Hepatic stellate cell (primary cell): ENCODE measurements at regions not wholly inside any gene's neighbourhood (a gene's known extent, or its start where the extent isn't known, plus 50 kb on each side); places are given as distances from the start of the nearest gene placed in this dataset.
A peak's percentile ranks its signal among the peaks of the same experiment; 100 is the strongest.

Experiments
- DNase-seq: peaks from one replicate; pipeline ENCODE4 v3.0.0; 2011; ENCODE audit warnings: low spot score

GRCh38 chr17:14481664-14482063 is 180.8 kb downstream of the HS3ST3B1 start:
- DNase-seq, result no peak

- DNase-seq, result no peak
Measured at GRCh38 chr17:14474591-14474990, 173.7 kb downstream of the HS3ST3B1 start.

GRCh38 chr17:14471052-14471451 is 170.2 kb downstream of the HS3ST3B1 start:
- DNase-seq, result peak; percentile 3

- no peak for DNase-seq
Measured at GRCh38 chr17:14470417-14470816, 169.5 kb downstream of the HS3ST3B1 start.

- DNase-seq, result no peak
Measured at GRCh38 chr17:14469971-14470370, 169.1 kb downstream of the HS3ST3B1 start.

GRCh38 chr17:14468858-14469257 is 168.0 kb downstream of the HS3ST3B1 start:
- no peak for DNase-seq

GRCh38 chr17:14461227-14461548 is 160.3 kb downstream of the HS3ST3B1 start:
- no peak for DNase-seq

- DNase-seq, result no peak
Measured at GRCh38 chr17:14460516-14461226, 159.8 kb downstream of the HS3ST3B1 start.

- DNase-seq, result no peak
Measured at GRCh38 chr17:14459955-14460354, 159.1 kb downstream of the HS3ST3B1 start.

GRCh38 chr17:14458724-14459123 is 157.8 kb downstream of the HS3ST3B1 start:
- no peak for DNase-seq

GRCh38 chr17:14454746-14455145 is 153.9 kb downstream of the HS3ST3B1 start:
- DNase-seq, result no peak

GRCh38 chr17:14452856-14453255 is 152.0 kb downstream of the HS3ST3B1 start:
- DNase-seq, result no peak

GRCh38 chr17:14451729-14452191 is 150.9 kb downstream of the HS3ST3B1 start:
- DNase-seq, result no peak

- DNase-seq, result no peak
Measured at GRCh38 chr17:14448818-14449217, 147.9 kb downstream of the HS3ST3B1 start.

GRCh38 chr17:14446825-14447224 is 145.9 kb downstream of the HS3ST3B1 start:
- DNase-seq, result no peak

GRCh38 chr17:14444915-14445314 is 144.0 kb downstream of the HS3ST3B1 start:
- DNase-seq, result no peak

GRCh38 chr17:14442798-14443528 is 142.1 kb downstream of the HS3ST3B1 start:
- DNase-seq, result no peak

GRCh38 chr17:14437176-14437575 is 136.3 kb downstream of the HS3ST3B1 start:
- DNase-seq, result no peak

- no peak for DNase-seq
Measured at GRCh38 chr17:14436266-14436665, 135.4 kb downstream of the HS3ST3B1 start.

GRCh38 chr17:14434506-14434905 is 133.6 kb downstream of the HS3ST3B1 start:
- no peak for DNase-seq

GRCh38 chr17:14432079-14432478 is 131.2 kb downstream of the HS3ST3B1 start:
- no peak for DNase-seq

GRCh38 chr17:14429084-14429483 is 128.2 kb downstream of the HS3ST3B1 start:
- DNase-seq, result no peak

- DNase-seq, result no peak
Measured at GRCh38 chr17:14428648-14429029, 127.8 kb downstream of the HS3ST3B1 start.
